HG02798 (cell line): ENCODE measurements at regions not wholly inside any gene's neighbourhood (a gene's known extent, or its start where the extent isn't known, plus 50 kb on each side); places are given as distances from the start of the nearest gene placed in this dataset.

ENCODE experiments used
- ATAC-seq: cut with Tn5 transposase; IDR thresholded peaks from one replicate; pipeline ENCODE4 v1.9.1; 2021; ENCODE audit warnings: mild to moderate bottlenecking; ENCODE audit not compliant: unreplicated experiment, poor library complexity

DNA sequence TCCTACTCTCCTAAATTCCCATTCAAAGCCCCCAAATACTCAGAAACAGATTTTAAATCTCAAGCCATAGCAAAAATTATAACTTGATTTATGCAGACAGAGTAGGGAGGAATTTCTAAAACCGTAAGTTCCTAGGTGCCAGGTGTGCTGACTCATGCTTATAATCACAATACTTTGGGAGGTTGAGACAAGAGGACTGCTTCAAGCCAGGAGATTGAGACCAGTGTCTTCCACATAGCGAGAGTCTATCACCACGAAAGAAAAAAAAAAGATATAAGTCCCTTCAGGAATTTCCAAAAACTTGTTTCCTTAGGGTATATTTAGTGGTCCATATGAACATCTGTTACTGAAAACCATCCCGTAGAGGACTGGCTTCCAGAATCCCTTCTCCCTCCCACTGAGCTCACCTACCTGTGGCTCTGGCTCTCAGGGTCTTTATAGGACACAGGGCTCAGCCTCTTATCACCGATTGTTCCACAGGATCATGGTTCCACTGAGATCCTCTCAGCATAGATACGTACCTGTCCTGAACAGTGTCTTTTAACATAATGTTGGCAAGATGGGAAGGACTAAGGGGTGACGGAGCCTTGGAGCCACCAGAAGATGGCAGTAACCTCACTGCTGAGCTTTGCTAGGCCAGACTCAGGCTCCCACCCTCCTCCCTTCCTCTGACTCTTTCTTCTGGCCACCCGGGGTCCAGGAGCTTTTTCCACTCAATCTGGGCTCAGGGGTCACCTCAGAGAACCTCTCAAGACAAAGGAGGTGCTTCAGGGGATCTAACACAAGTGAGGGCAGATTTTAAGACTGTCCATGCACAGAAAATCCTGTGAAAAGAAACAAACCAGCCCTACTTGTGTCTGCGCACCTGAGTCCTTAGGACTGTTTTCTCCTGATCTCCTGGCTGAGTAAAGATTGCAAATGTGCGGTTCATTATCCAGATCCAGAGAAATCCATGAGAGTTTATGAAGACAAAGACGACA, 117.5 kb upstream of the TOP3B start:
- no peak for ATAC-seq

DNA sequence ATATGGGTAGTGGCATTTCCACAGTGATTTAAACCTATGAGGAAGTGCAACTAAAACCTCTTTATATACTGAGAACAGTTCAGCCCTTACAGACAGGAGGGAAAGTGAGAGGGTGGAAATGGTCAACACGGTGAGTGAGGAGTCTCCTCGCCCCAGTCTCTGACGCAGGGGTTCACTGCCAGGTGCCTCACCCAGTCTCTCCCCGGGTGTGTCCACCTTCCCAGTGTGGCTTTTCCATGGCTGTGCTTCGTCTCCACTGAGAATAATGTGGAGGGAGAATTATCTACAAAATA, 116.6 kb upstream of the TOP3B start:
- ATAC-seq = no peak

DNA sequence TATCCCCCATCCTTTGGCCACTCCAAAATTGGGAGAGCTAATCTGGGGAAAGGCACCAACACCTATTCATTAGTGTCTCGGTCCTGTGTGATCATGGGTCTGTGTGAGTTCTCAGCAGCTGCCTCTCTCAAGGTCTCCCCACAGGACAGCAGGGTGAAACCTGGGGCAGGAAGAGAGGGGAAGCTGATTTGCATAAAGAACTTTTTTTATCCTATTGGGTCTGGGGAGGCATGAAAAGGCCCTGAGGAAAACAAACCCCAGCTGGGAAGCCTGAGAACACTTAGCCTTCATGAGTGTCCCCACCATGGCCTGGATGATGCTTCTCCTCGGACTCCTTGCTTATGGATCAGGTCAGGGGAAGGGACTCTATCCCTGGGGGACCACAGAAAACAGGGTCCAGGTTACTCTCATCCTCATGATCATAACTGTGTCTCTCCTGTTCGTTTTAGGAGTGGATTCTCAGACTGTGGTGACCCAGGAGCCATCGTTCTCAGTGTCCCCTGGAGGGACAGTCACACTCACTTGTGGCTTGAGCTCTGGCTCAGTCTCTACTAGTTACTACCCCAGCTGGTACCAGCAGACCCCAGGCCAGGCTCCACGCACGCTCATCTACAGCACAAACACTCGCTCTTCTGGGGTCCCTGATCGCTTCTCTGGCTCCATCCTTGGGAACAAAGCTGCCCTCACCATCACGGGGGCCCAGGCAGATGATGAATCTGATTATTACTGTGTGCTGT, 116.0 kb upstream of the TOP3B start:
- no peak for ATAC-seq

DNA sequence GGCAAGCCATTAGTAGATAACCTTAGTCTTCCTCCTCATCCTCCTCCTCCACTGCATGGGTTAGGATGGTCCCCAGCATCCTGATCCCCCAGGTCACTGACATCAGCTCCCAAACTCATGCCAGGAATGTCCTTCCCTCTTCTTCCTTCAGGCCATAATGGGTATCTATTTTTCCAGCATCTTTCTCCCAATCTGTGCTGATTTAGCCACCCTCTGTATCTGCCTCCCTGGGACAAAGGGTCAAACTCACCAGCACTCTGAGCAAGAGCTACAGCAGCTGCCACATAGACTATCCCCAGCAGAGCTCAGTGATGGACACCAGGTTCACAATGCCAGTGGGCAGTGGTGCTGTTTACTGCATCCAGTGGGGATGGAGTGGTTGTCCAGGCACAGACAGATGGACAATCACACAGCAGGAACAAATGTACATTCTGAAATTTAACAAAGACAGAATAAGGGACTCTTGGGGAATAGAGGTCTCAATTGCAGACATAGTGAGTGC, 115.2 kb upstream of the TOP3B start:
- no peak for ATAC-seq

DNA sequence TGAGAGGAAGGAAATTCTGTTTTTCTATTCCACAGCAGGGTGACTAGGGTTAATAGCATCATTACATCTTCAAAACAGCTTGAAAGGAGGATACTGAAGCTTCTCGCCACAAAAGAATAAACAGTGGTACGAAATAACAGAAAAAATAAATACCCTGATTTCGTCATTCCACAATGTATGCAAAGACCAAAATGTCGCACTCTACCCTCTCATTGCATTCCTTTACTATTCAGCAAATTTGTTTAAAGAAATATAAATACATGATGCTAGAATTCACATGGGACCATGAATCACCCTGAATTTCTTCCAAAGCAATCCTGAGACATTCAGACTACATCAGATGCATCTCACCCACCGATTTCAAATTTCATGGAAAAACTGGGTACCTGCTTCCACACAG, 112.3 kb upstream of the TOP3B start:
- ATAC-seq = no peak

DNA sequence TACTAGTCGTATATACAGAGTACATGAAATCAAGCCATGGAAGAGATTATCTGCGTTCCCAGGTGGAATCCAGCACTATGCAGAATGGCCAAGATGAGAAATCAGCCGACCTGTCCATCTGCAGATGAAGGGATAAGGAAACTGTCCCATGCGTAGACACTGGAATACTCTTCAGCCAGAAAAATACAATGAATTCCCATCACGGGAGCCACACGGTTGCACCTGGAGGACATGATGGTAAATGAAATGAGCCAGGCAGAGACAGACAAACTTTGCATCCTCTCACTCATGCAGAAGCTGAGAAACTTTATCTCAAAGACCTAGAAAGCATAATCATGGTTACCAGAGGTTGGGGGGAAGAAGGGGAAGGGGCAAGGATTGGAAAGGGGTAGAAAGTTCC, 111.9 kb upstream of the TOP3B start:
- ATAC-seq = no peak

DNA sequence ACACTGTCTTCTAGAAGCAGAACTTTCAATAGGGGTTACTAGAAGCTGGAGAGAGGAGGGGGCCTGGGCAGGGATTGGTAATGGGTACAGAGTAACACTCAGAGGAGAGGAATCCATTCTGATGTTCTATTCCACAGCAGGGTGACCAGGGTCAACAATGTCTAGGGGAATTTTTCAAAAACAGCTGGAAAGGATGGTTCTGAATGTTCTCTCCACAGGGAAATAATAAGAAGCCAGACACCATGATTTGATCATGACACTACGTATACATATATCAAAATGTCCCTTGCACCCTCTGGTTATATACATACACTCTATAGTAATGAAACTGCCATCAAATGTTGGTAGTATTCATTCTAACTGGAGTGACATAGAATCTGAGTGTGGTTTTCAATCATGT, 111.2 kb upstream of the TOP3B start:
- no peak for ATAC-seq

DNA sequence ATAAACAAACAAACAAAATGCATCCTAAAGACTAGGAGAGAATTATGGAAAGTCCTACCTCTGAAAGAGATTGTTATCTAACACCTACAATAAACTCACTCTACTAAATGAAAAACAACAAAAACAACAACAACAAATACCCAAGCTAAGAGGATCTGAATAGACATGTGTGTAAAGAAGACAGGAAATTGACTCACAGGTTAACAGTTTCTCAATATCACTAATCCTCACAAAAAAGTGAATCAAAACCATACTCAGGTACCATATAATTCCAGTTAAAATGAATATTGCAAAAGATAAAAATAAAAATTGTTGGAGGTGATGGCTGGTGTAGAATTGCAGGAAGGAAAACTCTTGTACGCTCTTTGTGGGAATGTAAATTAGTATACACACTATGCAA, 110.4 kb upstream of the TOP3B start:
- no peak for ATAC-seq

DNA sequence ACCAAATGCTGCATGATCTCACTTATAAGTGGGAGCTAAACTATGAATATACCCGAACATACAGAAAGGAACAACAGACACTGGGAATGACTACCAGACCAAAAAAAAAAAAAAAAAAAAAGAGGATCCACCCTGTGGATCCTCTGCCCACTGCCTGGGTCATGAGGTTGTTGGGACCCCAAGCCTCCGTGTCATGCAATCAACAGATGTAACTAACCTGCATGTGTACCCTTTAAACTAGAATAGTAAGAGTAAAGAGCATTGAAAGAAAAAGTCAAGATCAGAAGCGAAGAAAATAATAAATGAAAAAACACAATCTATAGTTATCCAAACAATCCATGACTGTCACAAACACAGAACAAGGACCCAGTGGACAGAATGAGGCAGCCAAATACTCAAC, 109.5 kb upstream of the TOP3B start:
- no peak for ATAC-seq

DNA sequence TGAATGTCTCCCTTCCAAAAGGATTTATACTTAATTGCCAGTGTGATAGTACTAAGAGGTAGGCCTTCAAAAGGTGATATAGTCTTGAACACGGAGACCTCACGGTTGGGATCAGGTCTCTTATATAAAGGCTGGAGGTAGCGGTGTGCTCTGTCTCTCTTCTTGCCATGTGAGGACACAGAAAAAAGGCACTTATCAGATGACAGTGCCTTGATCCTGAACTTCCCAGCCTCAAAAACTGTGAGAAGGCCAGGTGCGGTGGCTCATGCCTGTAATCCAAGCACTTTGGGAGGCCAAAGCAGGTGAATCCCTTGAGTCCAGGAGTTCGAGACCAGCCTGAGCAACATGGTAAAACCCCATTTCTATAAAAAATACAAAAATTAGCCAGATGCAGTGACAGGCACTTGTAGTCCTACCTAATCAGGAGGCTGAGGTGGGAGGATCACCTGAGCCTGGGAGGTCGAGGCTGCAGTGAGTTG, 108.9 kb upstream of the TOP3B start:
- ATAC-seq = no peak

DNA sequence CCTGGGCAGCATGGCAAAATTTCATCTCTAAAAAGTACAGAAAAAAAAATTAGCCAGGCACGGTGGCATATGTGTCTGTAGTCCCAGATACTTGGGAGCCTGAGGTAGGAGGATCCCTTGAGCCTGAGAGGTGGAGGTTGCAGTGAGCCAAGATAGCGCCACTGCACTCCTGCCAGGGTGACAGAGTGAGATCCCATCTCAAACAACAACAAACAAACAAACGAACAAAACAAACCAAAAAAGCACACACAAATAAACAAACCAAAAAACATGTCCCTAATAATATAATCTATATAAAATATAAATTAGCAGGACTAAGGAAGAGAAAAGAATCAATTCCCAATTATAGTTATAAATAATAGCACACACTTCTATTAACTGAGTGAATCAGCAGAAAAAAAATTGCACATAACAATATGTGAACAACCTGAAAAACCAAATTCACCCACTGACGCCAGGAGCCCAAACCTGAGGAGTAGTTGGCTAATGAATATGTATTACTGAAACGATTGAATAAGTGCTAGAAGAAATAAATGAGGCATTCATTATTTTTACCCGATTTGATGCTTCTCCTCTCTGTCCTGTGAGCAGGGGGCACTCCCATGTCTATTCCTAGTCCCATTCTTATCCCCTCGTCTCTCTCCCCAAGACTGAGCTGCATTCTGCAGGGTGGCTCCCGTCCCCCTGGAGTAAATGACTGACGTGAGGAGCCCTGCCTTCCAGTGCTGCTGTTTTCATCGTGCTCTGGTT, 108.2 kb upstream of the TOP3B start:
- ATAC-seq = no peak

DNA sequence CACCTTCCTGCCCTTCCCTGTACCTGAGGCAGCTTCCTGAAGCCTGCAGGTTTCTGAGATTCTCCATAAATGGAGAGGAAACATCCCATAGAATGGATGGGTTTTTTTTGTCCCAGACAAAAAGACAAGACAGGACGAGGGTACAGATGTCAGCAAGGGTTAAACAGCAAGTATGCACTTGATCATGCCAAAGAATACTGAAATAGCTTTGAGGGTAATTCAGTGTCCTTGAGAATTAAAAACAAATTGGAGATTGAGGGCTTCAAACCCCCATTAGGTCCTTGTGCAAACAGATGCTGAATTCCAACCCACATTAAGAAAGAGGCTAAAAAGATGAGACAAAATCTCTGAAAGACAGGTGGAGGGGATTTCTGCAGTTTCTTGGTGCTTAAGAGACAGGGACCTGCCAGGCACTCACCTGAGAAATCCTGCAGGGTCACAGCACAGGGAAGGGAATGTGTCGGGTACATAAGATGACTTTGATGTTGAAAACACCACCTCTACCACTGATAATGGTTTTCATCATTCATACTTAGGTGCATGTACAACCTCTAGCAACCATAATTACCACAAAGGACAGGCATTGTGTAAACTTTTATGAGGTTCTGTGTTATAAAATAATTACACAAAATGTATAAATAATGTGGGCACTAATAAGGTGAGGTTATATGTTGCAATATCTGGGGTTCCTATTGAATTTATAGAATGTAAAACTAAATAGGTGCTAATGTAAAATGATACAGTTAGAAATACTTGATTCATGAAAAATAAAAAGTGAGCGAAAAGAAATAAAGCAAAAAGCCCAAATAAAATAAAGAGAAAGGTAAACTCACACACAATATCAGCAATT, 107.1 kb upstream of the TOP3B start:
- ATAC-seq = no peak

DNA sequence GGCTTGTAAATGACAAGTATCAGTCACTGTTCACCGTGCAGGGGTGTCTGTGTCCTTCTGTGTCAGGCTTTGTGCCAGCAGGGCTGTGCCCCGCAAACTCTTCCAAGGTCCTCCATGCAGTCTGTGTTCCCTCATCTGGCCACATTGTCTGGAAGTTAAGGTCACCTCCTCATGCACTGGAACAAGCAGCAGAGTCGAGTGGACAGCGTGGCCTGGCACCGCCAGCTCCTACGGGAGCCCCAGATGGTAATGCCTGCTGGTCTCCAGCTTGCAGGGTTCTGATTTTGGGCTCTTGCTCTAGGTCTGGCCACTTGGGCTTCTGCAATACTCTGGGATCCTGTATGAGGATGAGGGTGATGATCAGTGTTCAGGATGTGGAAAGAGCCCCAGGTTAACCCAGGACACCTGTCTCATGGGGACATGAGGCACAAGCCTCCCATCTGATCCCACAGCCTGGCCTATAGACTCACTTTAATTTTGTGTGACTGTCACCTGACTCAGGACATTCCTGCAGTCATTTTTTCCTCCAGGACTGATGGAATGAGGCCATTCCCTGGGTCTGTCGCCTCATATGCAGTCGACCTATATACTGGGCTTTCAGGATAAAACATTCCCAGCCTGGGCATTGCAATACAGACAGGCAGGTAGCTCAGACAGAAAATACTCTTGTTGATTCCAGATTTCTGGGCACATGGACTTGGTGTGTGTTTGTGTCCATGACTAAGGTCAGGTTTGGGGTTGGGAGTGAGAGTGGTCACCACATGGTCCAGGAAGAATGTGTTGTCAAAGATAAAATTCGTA, 106.3 kb upstream of the TOP3B start:
- no peak for ATAC-seq

DNA sequence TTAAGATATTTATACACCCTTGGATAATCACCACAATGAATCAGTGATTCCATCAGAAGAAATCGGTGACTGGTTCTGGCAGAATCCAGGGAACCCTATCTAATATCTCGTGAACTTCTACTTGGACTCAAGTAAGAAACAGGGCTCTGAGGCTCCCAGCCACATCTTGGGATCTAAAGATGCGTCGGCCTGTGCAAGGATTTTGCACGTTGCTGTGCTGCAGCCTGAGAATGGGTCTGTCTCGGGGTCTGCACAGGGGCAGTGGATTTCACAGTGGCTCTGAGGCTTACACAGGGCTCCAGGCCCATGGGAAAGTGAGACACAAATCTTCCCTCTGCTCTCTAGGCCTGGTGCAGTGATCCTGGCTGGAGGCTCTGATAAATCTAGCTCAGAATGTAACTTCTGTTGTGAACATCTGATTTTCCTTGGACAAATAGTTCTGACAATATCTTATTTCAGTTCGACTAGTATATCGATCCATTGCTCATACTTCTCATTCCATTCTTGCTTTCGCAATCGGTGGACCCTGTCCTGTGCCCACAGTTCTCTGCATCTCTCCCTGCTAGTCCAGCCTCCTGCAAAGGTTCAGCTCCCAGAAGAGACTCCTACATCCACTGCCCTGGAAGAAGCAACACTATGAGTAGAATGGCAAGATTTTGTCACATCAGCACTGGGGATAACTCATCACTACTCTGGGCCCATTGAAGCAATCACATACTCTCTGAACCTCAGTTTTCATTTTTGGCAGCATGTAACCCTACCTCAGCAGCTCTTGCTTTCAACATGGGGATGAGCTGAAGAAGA, 105.5 kb upstream of the TOP3B start:
- ATAC-seq = no peak

DNA sequence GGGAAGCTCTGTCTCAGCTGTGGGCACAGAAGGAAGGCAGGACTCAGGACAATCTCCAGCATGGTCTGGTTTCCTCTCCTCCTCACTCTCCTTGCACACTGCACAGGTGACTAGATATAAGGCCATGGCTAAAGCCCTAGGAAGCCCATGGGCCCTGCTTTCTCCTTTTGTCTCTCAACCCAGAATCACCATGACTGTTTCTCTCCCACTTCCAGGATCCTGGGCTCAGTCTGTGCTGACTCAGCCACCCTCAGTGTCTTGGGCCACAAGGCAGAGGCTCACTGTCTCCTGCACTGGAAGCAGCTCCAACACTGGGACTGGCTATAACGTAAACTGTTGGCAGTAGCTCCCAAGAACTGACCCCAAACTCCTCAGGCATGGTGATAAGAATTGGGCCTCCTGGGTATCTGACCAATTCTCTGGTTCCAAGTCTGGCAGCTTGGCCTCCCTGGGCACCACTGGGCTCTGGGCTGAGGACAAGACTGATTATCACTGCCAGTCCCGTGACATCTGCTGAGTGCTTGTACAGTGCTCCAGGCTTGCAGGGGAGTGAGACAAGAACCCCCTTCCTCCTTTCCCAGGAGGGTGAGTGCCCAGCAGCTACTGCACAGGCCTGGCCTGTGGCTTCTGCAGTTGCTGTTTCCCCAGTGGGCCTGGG, 104.0 kb upstream of the TOP3B start:
- no peak for ATAC-seq

DNA sequence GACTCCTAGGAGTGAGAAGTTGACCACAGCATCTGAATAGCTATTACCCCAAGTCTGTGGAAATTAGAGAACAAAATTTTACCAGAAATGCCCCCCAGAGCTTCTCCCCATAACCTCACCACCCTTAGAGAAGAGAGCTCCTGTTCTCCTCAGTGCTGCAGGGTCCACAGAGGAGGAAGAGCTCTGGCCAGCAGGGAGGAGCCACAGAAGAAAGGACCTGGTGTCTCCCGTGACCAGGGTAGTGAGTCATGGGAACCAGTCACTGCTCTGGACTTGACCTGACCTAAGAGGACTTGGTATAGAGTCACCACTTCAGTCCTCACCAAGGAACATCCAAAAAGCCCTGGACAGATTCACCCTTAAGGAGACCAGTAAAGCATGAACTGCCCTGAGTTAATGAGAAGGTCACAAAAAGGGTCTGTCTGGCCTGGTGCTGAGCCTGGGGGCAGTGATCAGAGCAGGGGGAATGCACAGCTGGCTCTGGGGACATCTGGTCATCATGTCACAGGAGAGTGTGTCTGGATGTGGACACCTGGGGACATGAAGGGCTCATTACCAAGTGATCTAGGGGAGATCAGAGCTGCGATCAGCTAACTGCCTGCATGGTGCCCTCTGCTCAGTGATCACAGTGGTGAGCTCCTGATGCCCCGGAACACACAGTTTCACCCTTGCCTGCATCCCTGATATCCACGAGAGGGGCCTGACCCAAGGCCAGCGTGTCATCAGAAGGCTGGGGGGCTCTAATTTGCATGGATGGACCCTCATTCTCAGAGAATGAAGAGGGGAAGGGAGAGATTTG, 103.3 kb upstream of the TOP3B start:
- ATAC-seq = no peak

DNA sequence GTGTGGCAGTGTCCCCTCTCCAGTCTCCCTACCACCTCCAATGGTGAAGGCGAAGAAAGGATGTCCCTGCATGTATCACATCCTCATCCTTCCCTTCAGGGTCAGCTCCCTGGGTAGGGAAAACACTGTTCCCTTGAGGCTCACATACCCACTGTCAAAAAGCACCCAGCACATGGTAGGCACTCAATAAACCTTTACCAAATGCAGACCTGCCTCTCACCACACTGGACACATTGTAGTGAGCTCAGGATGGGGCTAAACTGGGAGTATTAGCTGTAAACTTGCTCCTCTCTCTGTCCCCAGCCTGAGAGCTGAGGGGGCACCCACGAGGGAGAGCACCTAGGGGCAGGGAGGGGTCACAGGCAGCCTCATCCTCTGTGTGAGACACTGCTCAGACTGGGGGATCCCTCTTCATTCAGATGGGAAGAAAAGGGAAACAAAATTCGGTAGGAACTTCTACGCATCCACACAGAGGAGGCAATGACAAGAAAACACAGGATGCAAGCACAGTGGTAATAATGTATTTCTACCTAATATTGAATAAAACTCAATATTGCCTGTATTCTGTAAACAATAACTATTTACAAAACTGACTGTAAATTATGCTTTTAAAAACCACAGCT, 101.6 kb upstream of the TOP3B start:
- no peak for ATAC-seq
